ENCODE measurements at regions not wholly inside any gene's neighbourhood (a gene's known extent, or its start where the extent isn't known, plus 50 kb on each side); places are given as distances from the start of the nearest gene placed in this dataset.

- Histone ChIP-seq H3K79me2 (ENCODE audit: control insufficient read depth, insufficient read depth, low read length) (no peaks in the 10 kb centered on the region), H3K36me3 (ENCODE audit: control insufficient read depth, insufficient read depth, low read length) (no peaks in the 10 kb centered on the region), H3K27me3 (ENCODE audit: control insufficient read depth, insufficient read depth, low read length) (no peaks in the 10 kb centered on the region), H2AFZ (ENCODE audit: low read length) (no peak overlapping the region), H3K4me3 (replicated peaks in 1 of 4; ENCODE audit: control extremely low read depth in 1 of 4, insufficient read depth in 1 of 4, low read depth in 3 of 4, low read length in 4 of 4) (no peak overlapping the region), H3K9me3 (ENCODE audit: control insufficient read depth, insufficient read depth, low read depth, low read length) (no peaks in the 10 kb centered on the region), H3K4me2 (ENCODE audit: extremely low read depth, insufficient read depth, low read length) (no peak overlapping the region), H3K9ac (ENCODE audit: insufficient read depth, low read length) (no peak overlapping the region), H4K20me1 (ENCODE audit: control insufficient read depth, extremely low read depth, insufficient read depth, low read length) (no peaks in the 10 kb centered on the region), H3K27ac (ENCODE audit: insufficient read depth, low read length) (no peak overlapping the region), H3K4me1 (ENCODE audit: control insufficient read depth, extremely low read depth, insufficient read depth, low read length) (peaks cover 3% of the 10 kb centered on the region)
- DNase-seq (ENCODE audit: low read depth in 2 of 2): no peak
- no peak for TF ChIP-seq EZH2 (IDR thresholded peaks at IDR 0.05; ENCODE audit: low read length, missing control alignments)
Measured at GRCh38 chr4:189162073-189162789, 778.4 kb upstream of the FRG1 start.

- DNase-seq (ENCODE audit: low read depth in 2 of 2): peak in 1 of 2 donors; percentile 51
- Histone ChIP-seq H3K4me1 (ENCODE audit: control insufficient read depth, extremely low read depth, insufficient read depth, low read length) (peaks cover 3% of the 10 kb centered on the region), H3K4me3 (replicated peaks in 1 of 4; ENCODE audit: control extremely low read depth in 1 of 4, insufficient read depth in 1 of 4, low read depth in 3 of 4, low read length in 4 of 4) (no peak overlapping the region), H3K27me3 (ENCODE audit: control insufficient read depth, insufficient read depth, low read length) (no peaks in the 10 kb centered on the region), H3K9ac (ENCODE audit: insufficient read depth, low read length) (no peak overlapping the region), H2AFZ (ENCODE audit: low read length) (no peak overlapping the region), H3K36me3 (ENCODE audit: control insufficient read depth, insufficient read depth, low read length) (no peaks in the 10 kb centered on the region), H4K20me1 (ENCODE audit: control insufficient read depth, extremely low read depth, insufficient read depth, low read length) (no peaks in the 10 kb centered on the region), H3K79me2 (ENCODE audit: control insufficient read depth, insufficient read depth, low read length) (no peaks in the 10 kb centered on the region), H3K4me2 (ENCODE audit: extremely low read depth, insufficient read depth, low read length) (no peak overlapping the region), H3K9me3 (ENCODE audit: control insufficient read depth, insufficient read depth, low read depth, low read length) (no peaks in the 10 kb centered on the region), H3K27ac (ENCODE audit: insufficient read depth, low read length) (no peak overlapping the region)
- TF ChIP-seq EZH2 (IDR thresholded peaks at IDR 0.05; ENCODE audit: low read length, missing control alignments): no peak
- TF ChIP-seq CTCF (conservative IDR thresholded peaks at IDR 0.05 in 1 of 2, IDR thresholded peaks at IDR 0.05 in 1 of 2; ENCODE audit: low read depth in 1 of 2, low read length in 2 of 2): no peak
Measured at GRCh38 chr4:189162888-189163287, 777.8 kb upstream of the FRG1 start.

DNA sequence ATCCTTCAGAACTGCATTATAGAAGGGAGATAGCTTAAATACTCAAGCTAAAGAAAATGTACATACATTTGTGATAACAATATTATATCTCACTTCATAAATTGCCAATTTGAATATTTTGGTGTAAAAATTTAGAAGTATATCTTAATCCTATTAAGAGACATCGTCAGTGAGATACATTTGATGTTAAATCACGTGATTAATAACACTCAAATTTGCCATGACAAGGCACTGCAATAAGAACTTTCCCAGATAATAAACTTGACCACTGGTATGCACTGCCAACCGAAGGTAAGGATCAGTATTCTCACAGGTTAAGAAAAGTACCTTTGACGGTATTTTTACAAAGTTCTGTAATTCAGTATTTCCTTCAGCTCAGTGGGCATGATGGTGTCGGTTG lies 764.7 kb upstream of the FRG1 start:
- H4K20me1 ChIP-seq (ENCODE audit: control insufficient read depth, extremely low read depth, insufficient read depth, low read length): no peaks in the 10 kb centered on the region
- H3K9ac ChIP-seq (ENCODE audit: insufficient read depth, low read length): no peak overlapping the region
- DNase-seq (ENCODE audit: low read depth in 2 of 2): no peak
- no peaks in the 10 kb centered on the region for H3K9me3 ChIP-seq (ENCODE audit: control insufficient read depth, insufficient read depth, low read depth, low read length)
- no peaks in the 10 kb centered on the region for H3K79me2 ChIP-seq (ENCODE audit: control insufficient read depth, insufficient read depth, low read length)
- TF ChIP-seq EZH2 (IDR thresholded peaks at IDR 0.05; ENCODE audit: low read length, missing control alignments): no peak
- TF ChIP-seq CTCF (conservative IDR thresholded peaks at IDR 0.05 in 1 of 2, IDR thresholded peaks at IDR 0.05 in 1 of 2; ENCODE audit: low read depth in 1 of 2, low read length in 2 of 2): no peak
- H2AFZ ChIP-seq (ENCODE audit: low read length): no peak overlapping the region
- H3K4me2 ChIP-seq (ENCODE audit: extremely low read depth, insufficient read depth, low read length): no peak overlapping the region
- no peak overlapping the region for H3K4me3 ChIP-seq (replicated peaks in 1 of 4; ENCODE audit: control extremely low read depth in 1 of 4, insufficient read depth in 1 of 4, low read depth in 3 of 4, low read length in 4 of 4)
- no peaks in the 10 kb centered on the region for H3K36me3 ChIP-seq (ENCODE audit: control insufficient read depth, insufficient read depth, low read length)
- H3K4me1 ChIP-seq (ENCODE audit: control insufficient read depth, extremely low read depth, insufficient read depth, low read length): no peaks in the 10 kb centered on the region
- H3K27me3 ChIP-seq (ENCODE audit: control insufficient read depth, insufficient read depth, low read length): no peaks in the 10 kb centered on the region
- no peak overlapping the region for H3K27ac ChIP-seq (ENCODE audit: insufficient read depth, low read length)

Data from fibroblast of lung (primary cell).